Breast epithelium (tissue), 4 donors: ENCODE measurements at regions not wholly inside any gene's neighbourhood (a gene's known extent, or its start where the extent isn't known, plus 50 kb on each side); places are given as distances from the start of the nearest gene placed in this dataset.

Source experiments
- DNase-seq, 2 donors: peaks; one replicate each; pipeline ENCODE4 v3.0.0-alpha.2; 2019; ENCODE audit warnings: low spot score in 2 of 2
- H3K27ac ChIP-seq, 2 donors: fragments of 200-600 bp; sonication (generic) in 1 of 2; one replicate each; pipeline ENCODE4 v1.5.1; 2016 to 2019; ENCODE audit warnings: mild to moderate bottlenecking in 1 of 2
- H3K27me3 ChIP-seq, 2 donors: fragments of 200-600 bp; sonication (generic) in 1 of 2; one replicate each; pipeline versions ENCODE4 v1.5.1 to v1.6.0; 2017 to 2019; ENCODE audit warnings: control low read depth in 1 of 2, mild to moderate bottlenecking in 1 of 2
- H3K36me3 ChIP-seq: fragments of 200-600 bp; one replicate; pipeline ENCODE4 v1.5.1; 2019
- H3K4me1 ChIP-seq, 2 donors: fragments of 200-600 bp; sonication (generic); one replicate each; pipeline ENCODE4 v1.5.1; 2016 to 2019; ENCODE audit warnings: control low read depth in 1 of 2
- H3K4me3 ChIP-seq, 3 donors: fragments of 200-600 bp; sonication (generic); 1 replicate in 2 of 3; 2 replicates in 1 of 3; pipeline ENCODE4 v1.5.1; 2016 to 2019; ENCODE audit warnings: mild to moderate bottlenecking in 3 of 3, moderate library complexity in 2 of 3
- H3K9me3 ChIP-seq, 2 donors: fragments of 200-600 bp; sonication (generic) in 1 of 2; one replicate each; pipeline ENCODE4 v1.5.1; 2016 to 2019; ENCODE audit warnings: control low read depth in 1 of 2
- POLR2A ChIP-seq: fragments of 450-650 bp; IDR thresholded peaks from one replicate; pipeline ENCODE4 v1.6.1; 2016; ENCODE audit warnings: antibody characterized with exemption, mild to moderate bottlenecking, moderate library complexity
- POLR2AphosphoS5 ChIP-seq, 3 donors: sonication (generic); formaldehyde crosslinking; IDR thresholded peaks; one replicate each; pipeline ENCODE4 v1.6.1; 2017; ENCODE audit warnings: antibody characterized with exemption in 3 of 3
- intact Hi-C: fragments of 100-400 bp; cut with DNase I; formaldehyde crosslinking; loops from one replicate; pipeline ENCODE4 v1.15.1; 2023; ENCODE audit warnings: low total_unique reads
- TF ChIP-seq, protein P1 (sequence below), 3 donors: fragments of 450-650 bp; IDR thresholded peaks; one replicate each; pipeline ENCODE4 v1.5.1; 2016 to 2017; ENCODE audit warnings: antibody characterized with exemption in 3 of 3, mild to moderate bottlenecking in 3 of 3, moderate library complexity in 3 of 3

DNA sequence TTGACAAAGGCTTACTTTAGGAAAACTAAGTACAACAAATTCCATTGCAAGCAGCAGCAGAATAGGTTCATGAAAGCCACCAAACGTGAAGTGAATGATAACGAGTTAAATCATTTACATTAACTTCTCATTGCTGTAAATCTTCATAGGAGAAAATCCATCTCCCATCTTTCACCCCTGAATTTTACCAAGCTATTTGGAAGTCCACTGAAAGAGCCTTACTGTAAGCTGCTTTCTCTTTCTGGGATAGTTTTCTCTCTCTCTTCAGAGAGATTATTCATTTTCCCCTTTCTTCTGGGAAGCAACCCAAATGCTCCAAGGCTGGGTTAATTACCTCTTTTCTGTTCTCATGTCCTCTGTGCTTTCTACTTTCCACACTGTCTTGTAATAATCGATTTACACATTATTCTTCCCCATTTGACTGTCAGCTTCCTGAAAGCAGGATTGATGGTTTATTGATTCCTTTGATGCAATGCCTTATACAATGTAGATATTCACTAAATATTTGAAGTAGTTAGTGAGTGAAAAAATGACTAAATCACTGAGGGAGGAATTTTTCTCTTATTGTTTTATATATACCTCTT is 914.3 kb upstream of the ARPP21 start:
- Histone ChIP-seq H3K4me3 (no peak overlapping the region), H3K4me1 (no peaks in the 10 kb centered on the region), H3K9me3 (no peaks in the 10 kb centered on the region), H3K27me3 (no peaks in the 10 kb centered on the region), H3K27ac (no peak overlapping the region), H3K36me3 (no peaks in the 10 kb centered on the region)
- DNase-seq: no peak
- intact Hi-C loops: no loop called here
- TF ChIP-seq, protein P1, sequence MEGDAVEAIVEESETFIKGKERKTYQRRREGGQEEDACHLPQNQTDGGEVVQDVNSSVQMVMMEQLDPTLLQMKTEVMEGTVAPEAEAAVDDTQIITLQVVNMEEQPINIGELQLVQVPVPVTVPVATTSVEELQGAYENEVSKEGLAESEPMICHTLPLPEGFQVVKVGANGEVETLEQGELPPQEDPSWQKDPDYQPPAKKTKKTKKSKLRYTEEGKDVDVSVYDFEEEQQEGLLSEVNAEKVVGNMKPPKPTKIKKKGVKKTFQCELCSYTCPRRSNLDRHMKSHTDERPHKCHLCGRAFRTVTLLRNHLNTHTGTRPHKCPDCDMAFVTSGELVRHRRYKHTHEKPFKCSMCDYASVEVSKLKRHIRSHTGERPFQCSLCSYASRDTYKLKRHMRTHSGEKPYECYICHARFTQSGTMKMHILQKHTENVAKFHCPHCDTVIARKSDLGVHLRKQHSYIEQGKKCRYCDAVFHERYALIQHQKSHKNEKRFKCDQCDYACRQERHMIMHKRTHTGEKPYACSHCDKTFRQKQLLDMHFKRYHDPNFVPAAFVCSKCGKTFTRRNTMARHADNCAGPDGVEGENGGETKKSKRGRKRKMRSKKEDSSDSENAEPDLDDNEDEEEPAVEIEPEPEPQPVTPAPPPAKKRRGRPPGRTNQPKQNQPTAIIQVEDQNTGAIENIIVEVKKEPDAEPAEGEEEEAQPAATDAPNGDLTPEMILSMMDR (IDR thresholded peaks at IDR 0.05): no peak

GRCh38 chr3:34725774-34726173 is 913.6 kb upstream of the ARPP21 start:
- no peak overlapping the region for H3K4me3 ChIP-seq
- no peaks in the 10 kb centered on the region for H3K36me3 ChIP-seq
- no peak for DNase-seq
- intact Hi-C loops: no loop called here
- no peak for TF ChIP-seq POLR2A
- no peaks in the 10 kb centered on the region for H3K4me1 ChIP-seq
- H3K27me3 ChIP-seq: no peaks in the 10 kb centered on the region
- no peak overlapping the region for H3K27ac ChIP-seq
- H3K9me3 ChIP-seq: no peaks in the 10 kb centered on the region

- no peak for TF ChIP-seq POLR2A
- no peak for TF ChIP-seq POLR2AphosphoS5 (IDR thresholded peaks at IDR 0.05)
- TF ChIP-seq, protein P1 (IDR thresholded peaks at IDR 0.05): no peak
- Histone ChIP-seq H3K27me3 (no peaks in the 10 kb centered on the region), H3K4me3 (no peak overlapping the region), H3K9me3 (peaks cover 0 to 6% of the 10 kb centered on the region in 2 donors), H3K36me3 (no peaks in the 10 kb centered on the region), H3K27ac (no peak overlapping the region), H3K4me1 (no peaks in the 10 kb centered on the region)
- DNase-seq: no peak
- intact Hi-C loops: no loop called here
Observed at GRCh38 chr3:34727700-34728099, 911.6 kb upstream of the ARPP21 start.

DNA sequence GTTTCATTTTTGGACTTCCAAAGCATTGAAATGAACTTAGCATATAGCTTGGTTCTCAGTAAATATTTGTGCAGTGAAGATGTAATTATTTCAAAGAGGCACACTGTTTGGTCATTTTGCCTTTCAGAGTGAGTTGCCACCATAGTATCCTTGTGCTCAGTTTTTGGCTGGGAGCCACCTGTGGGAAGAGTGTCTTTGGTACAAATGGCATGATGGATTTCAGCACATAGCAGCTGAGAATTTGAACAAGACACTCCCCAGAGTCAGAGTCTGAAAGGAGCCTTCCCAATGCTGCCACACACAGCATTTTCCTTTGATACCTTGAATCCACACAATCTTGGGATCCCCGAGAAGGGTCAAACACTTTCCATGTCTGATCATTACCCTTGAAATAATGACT is 897.2 kb upstream of the ARPP21 start:
- Histone ChIP-seq H3K36me3 (no peaks in the 10 kb centered on the region), H3K27ac (no peak overlapping the region), H3K27me3 (no peaks in the 10 kb centered on the region), H3K9me3 (peaks cover 0 to 7% of the 10 kb centered on the region in 2 donors), H3K4me3 (no peak overlapping the region), H3K4me1 (no peaks in the 10 kb centered on the region)
- TF ChIP-seq POLR2AphosphoS5 (IDR thresholded peaks at IDR 0.05): no peak
- no peak for TF ChIP-seq POLR2A
- TF ChIP-seq, protein P1 (IDR thresholded peaks at IDR 0.05): no peak
- DNase-seq: no peak
- intact Hi-C loops: no loop called here

GRCh38 chr3:34758630-34759261 is 880.6 kb upstream of the ARPP21 start:
- no peak for TF ChIP-seq POLR2AphosphoS5 (IDR thresholded peaks at IDR 0.05)
- no peak for TF ChIP-seq POLR2A
- H3K9me3 ChIP-seq: no peaks in the 10 kb centered on the region
- H3K4me3 ChIP-seq: no peak overlapping the region
- no peaks in the 10 kb centered on the region for H3K36me3 ChIP-seq
- no peak overlapping the region for H3K27ac ChIP-seq
- DNase-seq: no peak
- H3K4me1 ChIP-seq: no peaks in the 10 kb centered on the region
- intact Hi-C loops: no loop called here
- no peaks in the 10 kb centered on the region for H3K27me3 ChIP-seq

GRCh38 chr3:34777386-34777785 is 861.9 kb upstream of the ARPP21 start:
- H3K36me3 ChIP-seq: no peaks in the 10 kb centered on the region
- no peaks in the 10 kb centered on the region for H3K27me3 ChIP-seq
- no peak overlapping the region for H3K4me3 ChIP-seq
- intact Hi-C loops: no loop called here
- no peak for TF ChIP-seq POLR2AphosphoS5 (IDR thresholded peaks at IDR 0.05)
- TF ChIP-seq POLR2A: no peak
- TF ChIP-seq, protein P1 (IDR thresholded peaks at IDR 0.05): no peak
- DNase-seq: no peak
- H3K9me3 ChIP-seq: no peaks in the 10 kb centered on the region
- no peak overlapping the region for H3K27ac ChIP-seq
- no peaks in the 10 kb centered on the region for H3K4me1 ChIP-seq
